Hepatic stellate cell (primary cell): ENCODE measurements at regions not wholly inside any gene's neighbourhood (a gene's known extent, or its start where the extent isn't known, plus 50 kb on each side); places are given as distances from the start of the nearest gene placed in this dataset.
"Not testable (repeated sequence)": the region's sequence is repeated elsewhere in the genome, so short reads cannot be mapped to it uniquely, and the experiment has no call there.

Experiments used
- DNase-seq: peaks from one replicate; pipeline ENCODE4 v3.0.0; 2011; ENCODE audit warnings: low spot score

DNA sequence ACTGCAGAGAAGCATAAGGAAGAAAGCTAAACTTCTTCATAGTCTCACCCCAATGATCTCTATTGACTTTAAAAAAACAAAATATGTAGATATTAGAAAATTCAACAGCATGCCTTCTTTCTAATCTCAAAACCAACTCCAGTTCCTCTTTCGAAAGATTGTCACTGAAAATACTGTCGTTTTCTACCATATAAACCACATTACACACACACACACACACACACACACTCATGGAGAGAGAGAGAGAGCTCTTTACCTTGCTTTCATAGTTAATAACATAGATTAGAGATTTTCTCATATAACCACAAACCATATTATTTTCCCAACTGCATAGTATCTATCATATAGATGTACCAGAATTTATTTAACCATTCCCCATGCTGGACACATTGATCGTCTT lies 296.2 kb upstream of the MGMT start:
- no peak for DNase-seq

DNA sequence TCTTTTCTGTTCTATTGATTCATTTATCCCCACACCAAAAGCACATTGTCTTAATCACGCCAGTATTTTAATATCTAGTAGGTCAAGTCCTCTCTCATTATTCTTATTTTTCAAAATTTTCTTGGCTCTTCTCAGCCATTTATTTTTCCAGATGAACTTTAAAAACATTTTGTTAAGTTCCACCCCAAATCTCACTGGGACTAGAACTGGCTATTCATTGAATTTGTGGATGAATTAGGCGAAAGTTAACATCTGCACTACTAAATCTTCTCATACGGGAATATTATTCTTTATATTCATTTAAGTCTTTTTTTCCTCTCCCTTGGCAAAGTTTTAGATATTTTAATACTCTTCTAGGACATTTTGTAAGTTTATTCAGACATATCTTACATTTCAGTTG lies 295.2 kb upstream of the MGMT start:
- DNase-seq = no peak

DNA sequence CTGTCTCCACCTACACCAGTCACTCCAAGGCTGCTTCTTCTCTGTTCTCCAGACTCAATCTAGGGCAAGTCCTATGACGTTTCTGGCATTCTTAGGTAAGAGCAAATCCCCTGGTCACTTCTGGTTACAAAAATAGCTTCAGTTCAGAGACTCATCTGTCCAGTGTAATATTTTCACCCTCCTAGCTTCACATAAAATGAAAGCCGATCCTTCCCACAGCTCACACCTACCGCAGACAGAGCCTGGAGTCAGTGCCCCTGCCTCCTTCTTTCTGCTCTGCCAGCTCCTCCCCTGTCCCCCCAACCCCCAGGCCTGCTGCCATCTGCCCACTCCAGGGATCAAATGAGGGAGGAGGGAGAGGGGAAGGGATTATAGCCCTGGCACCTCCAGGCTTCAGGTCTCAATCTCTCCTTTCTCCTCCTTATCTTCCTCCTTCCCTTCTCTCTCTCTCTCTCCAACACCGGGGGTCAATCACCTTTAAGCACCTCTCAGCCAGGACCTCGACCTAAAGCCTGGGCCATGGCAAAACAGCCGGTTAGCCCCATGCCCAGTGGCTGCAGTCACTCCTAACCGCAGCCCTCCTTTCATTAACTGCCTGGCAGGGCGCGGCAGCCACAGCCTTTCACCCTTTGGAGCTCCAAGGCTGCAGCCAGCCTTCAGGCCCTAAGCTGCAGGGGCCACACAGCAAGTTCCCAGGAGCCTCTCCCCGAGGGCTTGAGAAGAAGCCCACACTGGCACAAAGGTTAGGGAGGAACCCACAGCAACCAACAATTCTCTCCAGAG lies 292.6 kb upstream of the MGMT start:
- DNase-seq = no peak

DNA sequence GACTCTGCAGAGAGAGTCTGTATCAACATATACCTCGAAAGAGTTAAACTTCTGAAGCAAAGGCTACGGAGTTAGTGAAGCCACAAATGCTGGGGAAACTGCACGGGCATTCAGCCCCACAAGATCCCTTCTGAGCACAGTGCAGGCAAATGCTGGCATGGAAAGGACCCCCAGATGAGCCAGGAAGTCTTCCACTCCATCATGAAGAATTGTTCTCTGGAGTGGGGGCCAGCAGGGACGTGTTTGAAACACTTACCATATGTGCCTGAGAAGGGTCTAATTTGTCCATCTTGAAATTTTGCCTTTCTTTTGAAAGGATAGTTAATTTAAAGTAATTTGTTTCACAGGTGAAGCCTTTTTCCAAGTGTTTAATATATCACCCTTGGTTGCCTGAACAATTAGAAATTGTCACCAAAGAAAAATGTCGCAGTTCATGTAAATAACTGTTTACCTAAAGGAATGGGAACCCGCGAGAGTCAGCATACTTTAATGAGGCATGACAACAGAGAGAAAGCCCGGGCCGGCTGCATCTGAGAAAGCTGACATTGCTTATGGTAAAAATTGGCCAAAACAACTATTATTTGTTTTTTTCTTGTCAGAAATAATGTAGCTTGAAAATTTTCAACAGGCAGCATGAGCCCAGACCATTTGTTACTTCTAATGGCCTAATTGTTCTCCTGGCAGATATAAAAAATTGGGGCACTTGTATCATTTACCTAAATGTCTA lies 287.6 kb upstream of the MGMT start:
- DNase-seq = no peak

DNA sequence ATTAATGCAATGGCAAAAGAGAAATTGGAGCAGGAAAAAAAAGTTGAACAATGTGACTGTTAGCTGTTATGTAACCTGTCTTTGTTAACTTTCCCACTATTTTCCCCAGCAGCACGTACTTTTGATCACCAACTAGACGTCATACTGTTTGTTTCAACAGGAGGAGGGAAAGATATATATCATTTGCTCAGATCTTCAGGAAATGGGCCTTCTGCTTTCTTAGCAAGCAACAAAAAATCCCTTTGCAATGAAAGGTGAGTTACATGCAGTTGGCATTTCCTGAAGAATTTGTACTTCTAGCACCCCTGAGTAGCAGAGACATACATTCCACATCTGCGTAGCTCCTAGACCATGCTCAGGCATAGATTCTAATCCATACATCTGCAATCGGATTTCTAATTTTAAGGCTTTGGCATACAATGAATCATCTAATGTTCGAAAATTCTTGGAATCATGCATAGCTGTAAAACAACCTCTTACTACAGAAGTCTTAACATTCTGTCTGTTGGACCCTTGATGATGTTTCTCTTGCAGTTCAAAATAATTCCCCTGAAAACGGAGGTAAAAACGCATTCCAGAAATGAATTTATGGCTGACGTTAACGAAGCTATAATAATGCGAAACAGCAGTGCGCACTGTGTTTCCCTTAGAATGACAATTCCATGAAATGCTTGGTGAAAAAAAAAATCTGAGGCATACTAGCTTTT lies 286.9 kb upstream of the MGMT start:
- no peak for DNase-seq

DNA sequence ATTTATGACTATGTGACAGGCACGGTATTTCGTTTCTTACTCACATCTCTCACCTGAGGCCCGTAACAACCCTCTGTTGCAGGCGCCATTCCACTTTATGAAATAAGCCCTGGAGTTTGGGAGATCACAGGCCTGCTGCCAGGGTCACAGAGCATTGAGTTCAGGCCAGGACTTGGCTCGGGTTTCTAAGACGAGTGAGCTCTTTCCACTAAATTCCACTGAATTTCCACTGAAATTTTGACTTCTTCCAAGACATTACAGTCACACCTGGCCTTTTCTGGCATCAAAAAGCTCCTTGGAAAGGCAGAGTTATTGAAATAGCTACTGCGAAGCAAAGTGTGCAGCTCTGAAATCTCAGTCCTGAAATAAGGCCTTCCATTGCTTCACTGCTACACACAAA lies 282.8 kb upstream of the MGMT start:
- DNase-seq = no peak

DNA sequence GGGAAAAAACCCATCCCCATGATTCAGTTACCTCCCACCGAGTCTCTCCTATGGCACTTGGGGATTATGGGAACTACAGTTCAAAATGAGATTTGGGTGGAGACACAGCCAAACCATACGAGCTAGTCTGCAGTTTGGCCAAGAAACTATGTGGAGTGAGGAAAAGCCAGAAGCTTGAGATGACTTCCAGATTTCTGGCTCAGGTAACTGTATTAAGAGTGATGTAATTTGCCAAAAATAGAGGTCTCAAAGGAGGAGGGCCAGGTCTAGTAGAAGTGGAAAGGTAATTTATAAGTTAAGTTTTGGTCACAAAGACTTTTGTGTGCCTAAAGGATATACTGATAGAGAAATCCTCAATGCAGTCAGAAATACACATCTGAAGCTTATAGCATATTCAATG lies 279.7 kb upstream of the MGMT start:
- no peak for DNase-seq

DNA sequence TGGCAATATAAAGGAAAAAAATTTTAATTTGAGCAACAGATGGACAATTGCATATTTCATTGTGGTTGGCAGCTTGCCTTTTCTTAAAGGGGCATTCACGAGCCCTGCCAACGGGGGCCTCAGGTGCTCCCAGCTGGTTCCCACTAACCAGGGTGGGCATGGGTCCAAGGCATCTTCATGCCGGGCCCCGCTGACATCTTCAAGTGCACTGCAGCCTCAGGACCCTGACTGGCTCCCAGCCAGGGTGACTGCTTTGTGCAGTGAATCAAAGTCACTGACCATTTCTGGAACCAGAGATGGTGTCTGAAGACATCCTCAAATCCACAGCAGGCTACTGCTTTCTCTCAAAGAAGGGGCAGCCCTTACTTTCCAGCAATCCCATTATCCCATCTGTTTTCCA lies 275.2 kb upstream of the MGMT start:
- DNase-seq = no peak

DNA sequence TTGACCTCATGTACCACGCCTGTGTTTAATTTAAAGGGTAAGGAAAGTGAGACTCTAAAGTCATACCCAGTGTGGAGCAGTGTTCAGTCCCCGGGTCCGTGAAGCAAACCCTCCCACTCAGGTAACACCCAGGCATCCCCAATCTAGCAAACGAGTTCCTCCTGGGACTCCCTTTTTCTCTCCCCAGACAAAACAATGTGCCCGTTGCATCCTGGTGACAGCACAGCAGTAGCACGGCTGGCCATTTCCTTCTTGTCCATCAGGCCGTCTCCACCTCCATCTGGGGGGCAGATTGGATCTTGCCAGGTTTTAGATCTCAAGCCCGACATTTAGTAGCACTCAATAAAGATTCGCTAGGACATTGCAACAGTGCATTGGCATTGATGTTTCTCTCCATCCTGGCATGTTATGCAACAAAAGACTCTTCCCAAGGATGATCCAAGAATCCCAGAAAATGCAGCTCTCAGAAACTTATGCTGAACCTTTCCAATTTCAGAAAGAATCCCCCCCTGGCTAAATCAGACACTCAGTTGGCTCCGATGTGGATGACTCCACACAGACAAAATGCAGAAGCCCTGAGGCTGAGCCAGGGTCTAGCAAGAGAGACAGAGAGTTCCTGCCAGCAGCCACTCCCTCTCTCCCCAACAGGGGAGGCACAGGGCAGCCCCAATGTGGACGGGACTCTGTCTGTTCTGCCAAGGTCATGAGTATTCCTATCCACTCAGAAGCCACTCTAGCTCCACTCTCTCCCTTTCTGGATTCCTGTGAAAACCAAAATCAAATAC lies 274.5 kb upstream of the MGMT start:
- no peak for DNase-seq

DNA sequence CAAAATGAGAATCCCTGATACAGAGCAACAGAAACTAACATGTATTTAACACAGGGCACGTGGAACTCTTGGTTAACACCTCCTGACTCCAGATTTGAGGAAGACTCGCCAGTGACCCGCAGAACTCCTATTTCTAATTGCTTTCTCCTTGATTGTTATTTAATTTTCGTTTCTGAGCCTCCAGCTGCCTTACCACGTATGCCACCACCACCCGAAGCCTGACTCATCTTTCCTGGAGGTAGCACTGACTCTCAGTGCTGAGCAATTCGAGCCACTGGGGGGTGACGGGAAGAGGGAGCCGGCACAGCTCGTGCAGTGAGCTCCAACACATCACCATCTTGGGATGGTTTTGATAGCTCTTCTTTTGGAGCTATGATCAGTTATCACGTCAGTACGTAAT lies 273.9 kb upstream of the MGMT start:
- no peak for DNase-seq

DNA sequence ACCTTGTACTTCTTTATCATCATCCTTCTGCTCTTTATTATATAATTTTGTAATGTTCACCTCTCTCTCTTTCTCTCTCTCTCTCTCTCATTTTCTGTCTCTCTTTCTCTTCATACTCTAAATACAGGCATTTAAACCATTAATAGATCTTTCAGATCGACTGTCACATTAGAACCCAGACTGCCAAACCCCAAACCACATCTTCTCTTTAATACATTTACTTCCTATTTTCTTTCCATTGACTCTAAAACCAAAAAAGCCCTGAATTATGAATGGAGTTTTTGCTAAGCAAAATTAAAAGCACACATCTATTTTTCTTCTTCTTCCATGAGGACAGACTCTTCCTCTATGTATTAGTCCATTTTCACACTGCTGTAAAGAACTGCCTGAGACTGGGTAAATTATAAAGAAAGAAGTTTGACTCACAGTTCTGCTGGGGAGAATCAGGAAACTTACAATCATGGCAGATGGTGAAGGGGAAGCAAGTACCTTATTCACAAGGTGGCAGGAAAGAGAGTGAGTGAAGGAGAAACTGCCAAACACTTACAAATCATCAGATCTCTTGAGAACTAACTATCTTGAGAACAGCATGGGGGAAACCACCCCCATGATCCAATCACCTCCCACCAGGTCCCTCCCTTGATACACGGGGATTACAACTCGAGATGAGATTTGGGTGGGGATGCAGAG lies 272.7 kb upstream of the MGMT start:
- no peak for DNase-seq

DNA sequence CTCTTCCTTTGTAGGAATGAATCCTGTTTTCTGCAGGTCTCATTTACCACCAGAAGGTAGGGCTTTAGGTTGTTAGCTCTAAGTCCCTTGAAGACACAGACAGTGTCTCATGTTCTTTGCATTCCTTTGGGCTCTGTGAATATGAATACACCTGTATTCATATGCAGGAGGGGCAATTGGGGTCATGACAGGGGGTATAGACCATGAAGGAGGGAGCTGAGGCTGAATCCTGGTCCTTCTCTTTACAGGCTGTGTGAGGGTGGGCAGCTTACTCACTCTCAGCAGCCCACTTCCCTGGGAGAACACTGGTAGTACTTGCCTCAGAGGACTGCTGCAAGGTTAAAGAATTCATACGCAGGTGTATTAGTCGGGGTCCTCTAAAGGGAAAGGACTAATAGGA lies 267.2 kb upstream of the MGMT start:
- DNase-seq = no peak

DNA sequence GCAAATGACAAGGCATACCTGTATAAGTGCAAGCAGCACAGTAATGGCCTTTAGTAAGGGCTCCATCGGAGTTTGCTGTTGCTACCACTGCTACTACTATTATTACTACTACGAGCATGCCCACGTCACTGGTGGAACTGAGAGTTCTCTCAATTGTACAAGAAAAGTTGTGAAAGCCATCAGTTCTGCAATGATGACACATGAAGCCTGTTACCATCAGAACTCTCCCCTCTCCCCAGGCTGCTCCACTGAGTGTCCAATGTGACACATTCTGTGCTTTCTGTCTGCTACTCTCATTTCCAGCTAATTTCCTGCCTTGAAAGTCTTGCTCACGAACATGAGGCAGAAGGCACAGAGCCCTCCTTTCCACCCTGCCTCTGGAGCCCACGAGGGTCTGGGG lies 263.2 kb upstream of the MGMT start:
- DNase-seq = no peak

DNA sequence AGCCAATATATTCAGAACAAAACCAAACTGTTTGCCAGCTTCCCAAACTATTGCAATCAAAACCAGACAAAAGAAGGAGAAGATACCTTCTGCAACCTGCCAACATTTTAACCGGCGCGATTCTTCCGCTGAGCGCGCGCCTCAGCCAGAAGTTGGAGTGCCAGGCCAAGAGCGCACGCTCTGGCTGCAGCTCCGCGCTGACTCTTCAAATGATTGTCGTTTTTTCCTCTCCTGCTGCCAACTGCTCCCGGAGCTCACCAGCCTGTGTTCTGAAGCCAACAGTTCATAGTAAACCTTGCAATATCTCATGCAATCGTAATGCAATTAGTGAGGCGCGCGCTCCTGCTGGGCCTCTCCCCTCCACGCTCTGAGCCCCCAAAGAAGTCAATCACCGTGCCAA lies 259.7 kb upstream of the MGMT start:
- DNase-seq = no peak

DNA sequence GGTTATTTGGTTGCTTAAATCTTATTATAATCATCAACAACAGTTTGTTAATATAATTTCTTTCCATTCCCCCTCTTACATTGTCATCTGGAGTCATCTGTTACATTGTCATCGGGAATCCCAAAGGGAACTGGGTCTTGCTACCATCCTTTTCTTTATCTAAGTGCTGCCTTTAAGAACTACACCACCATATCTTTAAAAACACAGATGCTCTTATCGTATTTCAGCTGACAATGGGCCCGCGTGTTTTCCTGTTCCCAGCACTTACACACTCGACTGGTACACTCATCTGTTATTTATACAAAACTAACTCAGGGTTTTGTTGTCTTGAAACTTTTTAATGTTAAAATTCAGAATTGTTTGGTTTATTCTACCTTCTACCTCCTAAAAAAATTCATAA lies 256.2 kb upstream of the MGMT start:
- DNase-seq = no peak

DNA sequence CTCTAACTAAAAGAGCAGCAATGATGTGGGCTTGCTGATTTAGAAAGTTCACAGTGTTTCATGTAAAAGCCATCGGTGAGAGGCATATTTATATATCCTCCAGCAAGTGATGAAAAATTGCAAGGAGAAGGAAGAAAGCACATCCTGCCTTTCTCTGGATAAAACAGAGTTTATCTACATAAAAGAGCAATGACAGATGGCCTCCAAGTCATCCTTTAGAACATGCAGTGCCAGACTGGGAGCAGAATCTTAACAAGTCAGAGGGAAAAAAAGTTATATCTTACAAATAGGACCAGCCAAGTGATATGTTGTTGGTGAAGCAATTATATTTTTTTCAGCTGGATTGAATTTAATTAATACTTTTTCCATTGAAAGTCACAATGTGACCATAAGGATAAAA lies 253.8 kb upstream of the MGMT start:
- DNase-seq = no peak

DNA sequence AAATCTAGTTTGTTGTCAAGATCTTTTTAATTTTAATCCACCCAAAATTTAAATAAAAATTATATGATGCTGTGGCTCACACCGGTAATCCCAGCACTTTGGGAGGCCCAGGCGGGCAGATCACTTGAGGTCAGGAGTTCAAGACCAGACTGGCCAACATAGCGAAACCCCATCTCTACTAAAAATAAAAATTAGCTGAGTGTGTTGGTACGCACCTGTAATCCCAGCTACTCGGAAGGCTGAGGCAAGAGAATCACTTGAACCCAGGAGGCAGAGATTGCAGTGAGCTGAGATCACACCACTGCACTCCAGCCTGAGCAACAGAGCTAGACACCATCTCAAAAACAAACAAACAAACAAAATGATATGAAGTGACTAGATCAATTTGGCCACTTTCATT lies 253.0 kb upstream of the MGMT start:
- not testable (repeated sequence) for DNase-seq

DNA sequence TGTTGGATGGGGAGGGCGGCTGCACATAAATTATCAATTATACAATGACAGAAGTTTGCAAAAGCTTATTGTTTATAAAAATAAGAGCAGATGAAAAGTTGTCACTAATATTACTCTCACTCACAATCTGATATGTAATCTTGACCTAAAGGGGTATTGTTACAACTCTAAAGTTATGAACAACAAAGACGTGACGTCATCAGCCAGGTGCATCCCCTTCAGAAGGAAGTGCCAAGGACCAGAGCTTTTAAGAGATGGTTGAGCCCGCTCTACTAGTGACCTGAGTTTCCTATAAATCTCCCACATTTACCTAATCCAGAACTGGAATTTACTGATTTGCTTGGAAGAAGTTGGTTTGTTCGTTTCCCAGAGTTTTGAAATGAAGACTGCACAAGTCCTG lies 247.7 kb upstream of the MGMT start:
- DNase-seq = no peak

DNA sequence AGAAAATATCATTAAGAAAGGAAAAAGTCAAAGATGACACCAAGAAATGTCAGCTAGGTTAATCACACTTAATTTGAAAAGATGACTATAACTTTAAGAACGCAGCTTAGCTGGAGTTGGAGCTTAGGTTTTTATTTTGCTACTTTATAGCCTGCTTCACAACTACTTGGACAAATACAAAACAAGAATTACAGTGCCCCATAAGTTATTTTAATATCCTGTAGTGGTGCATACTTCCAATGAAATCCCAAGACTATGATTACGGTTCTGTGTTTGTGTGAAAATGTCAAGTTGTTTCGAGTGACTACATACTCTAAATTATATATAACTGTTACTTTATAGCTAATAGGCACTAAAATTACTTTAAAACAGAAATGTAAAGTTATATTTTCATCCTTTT lies 244.6 kb upstream of the MGMT start:
- no peak for DNase-seq

DNA sequence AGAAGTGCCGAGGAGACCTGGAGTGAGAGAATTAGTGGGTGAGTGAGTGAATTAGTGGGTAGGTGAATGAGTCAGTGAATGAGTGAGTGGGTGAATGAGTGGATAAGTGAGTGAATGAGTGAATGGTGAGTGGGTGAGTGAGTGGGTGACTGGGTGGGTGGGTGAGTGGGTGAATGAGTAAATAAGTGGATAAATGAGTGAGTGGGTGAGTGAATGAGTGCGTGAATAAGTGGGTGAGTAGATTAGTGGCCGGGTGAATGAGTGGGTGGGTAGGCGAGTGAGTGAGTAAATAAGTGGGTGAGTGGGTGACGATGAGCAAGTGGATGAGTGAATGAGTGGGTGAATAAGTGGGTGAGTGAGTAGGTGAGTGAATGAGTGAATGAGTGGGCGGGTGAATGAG lies 243.7 kb upstream of the MGMT start:
- DNase-seq = no peak

DNA sequence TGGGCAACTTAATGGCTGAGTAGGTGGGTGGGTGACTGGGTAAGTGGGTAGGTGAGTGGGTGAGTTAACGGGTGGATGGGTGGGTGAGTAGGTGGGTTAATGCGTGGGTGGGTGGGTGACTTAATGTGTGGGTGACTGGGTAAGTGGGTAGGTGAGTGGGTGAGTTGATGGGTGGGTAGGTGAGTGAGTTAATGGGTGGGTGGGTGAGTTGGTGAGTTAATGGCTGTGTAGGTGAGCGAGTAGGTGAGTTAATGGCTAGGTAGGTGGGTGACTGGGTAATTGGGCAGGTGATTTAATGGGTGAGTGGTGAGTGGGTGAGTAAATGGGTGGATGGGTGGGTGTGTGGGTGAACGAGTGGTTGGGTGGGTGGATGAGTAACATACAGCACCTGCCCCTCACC lies 243.0 kb upstream of the MGMT start:
- no peak for DNase-seq

DNA sequence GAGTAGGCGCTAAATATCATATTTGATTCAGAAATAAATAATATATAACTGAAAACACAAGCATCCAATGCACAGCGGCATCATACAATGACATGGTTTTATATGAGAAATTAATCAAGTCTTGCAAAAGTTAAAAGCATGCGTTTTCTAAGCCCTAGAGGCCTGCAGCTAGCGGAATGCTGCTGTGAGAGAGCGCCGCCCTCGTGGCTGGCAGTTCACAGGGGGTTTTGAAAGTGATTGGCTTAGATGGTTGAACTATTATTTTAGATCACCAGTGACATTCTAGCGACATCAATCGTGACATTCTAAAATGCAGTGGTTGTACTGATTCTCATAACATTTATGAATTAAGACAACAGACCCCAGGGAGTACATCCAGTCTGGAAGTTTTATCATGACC lies 235.2 kb upstream of the MGMT start:
- no peak for DNase-seq
